ENCODE measurements at regions not wholly inside any gene's neighbourhood (a gene's known extent, or its start where the extent isn't known, plus 50 kb on each side); places are given as distances from the start of the nearest gene placed in this dataset.
A peak's percentile ranks its signal among the peaks of the same experiment; 100 is the strongest.

- TF ChIP-seq, protein P1, sequence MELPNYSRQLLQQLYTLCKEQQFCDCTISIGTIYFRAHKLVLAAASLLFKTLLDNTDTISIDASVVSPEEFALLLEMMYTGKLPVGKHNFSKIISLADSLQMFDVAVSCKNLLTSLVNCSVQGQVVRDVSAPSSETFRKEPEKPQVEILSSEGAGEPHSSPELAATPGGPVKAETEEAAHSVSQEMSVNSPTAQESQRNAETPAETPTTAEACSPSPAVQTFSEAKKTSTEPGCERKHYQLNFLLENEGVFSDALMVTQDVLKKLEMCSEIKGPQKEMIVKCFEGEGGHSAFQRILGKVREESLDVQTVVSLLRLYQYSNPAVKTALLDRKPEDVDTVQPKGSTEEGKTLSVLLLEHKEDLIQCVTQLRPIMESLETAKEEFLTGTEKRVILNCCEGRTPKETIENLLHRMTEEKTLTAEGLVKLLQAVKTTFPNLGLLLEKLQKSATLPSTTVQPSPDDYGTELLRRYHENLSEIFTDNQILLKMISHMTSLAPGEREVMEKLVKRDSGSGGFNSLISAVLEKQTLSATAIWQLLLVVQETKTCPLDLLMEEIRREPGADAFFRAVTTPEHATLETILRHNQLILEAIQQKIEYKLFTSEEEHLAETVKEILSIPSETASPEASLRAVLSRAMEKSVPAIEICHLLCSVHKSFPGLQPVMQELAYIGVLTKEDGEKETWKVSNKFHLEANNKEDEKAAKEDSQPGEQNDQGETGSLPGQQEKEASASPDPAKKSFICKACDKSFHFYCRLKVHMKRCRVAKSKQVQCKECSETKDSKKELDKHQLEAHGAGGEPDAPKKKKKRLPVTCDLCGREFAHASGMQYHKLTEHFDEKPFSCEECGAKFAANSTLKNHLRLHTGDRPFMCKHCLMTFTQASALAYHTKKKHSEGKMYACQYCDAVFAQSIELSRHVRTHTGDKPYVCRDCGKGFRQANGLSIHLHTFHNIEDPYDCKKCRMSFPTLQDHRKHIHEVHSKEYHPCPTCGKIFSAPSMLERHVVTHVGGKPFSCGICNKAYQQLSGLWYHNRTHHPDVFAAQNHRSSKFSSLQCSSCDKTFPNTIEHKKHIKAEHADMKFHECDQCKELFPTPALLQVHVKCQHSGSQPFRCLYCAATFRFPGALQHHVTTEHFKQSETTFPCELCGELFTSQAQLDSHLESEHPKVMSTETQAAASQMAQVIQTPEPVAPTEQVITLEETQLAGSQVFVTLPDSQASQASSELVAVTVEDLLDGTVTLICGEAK (IDR thresholded peaks at IDR 0.05) = no peak
- TF ChIP-seq, protein P1 (CRISPR knock-in tag; IDR thresholded peaks at IDR 0.05) = no peak
- TF ChIP-seq KLF15 (CRISPR knock-in tag; IDR thresholded peaks at IDR 0.05; ENCODE audit: borderline replicate concordance) (no peak), SCMH1 (CRISPR knock-in tag; IDR thresholded peaks at IDR 0.05; ENCODE audit: borderline replicate concordance) (no peak), SIN3A (IDR thresholded peaks at IDR 0.05; ENCODE audit: borderline replicate concordance, low read depth, low read length) (peak; percentile 88; the same call in 1 of the 2 replicates), ZNF205 (CRISPR knock-in tag; IDR thresholded peaks at IDR 0.05) (0 out of 2 replicates have a peak, but pooled peaks have one; percentile 39), ADNP (CRISPR knock-in tag; IDR thresholded peaks at IDR 0.05) (no peak), JDP2 (CRISPR knock-in tag; IDR thresholded peaks at IDR 0.05; ENCODE audit: borderline replicate concordance) (no peak), ZNF225 (CRISPR knock-in tag; IDR thresholded peaks at IDR 0.05) (no peak), ARHGAP35 (CRISPR knock-in tag; IDR thresholded peaks at IDR 0.05; ENCODE audit: borderline replicate concordance) (no peak), ZMAT3 (CRISPR knock-in tag; conservative IDR thresholded peaks at IDR 0.05) (peak; percentile 76; the same call in 1 of the 2 replicates), ZNF556 (CRISPR knock-in tag; IDR thresholded peaks at IDR 0.05; ENCODE audit: borderline replicate concordance) (0 out of 2 replicates have a peak, but pooled peaks have one; percentile 64), ZNF598 (CRISPR knock-in tag; IDR thresholded peaks at IDR 0.05; ENCODE audit: borderline replicate concordance) (no peak), ZNF232 (CRISPR knock-in tag; IDR thresholded peaks at IDR 0.05; ENCODE audit: borderline replicate concordance) (no peak), HNF4A (CRISPR knock-in tag; IDR thresholded peaks at IDR 0.05) (no peak), ZNF230 (CRISPR knock-in tag; IDR thresholded peaks at IDR 0.05) (no peak)
- TF ChIP-seq, protein P2, sequence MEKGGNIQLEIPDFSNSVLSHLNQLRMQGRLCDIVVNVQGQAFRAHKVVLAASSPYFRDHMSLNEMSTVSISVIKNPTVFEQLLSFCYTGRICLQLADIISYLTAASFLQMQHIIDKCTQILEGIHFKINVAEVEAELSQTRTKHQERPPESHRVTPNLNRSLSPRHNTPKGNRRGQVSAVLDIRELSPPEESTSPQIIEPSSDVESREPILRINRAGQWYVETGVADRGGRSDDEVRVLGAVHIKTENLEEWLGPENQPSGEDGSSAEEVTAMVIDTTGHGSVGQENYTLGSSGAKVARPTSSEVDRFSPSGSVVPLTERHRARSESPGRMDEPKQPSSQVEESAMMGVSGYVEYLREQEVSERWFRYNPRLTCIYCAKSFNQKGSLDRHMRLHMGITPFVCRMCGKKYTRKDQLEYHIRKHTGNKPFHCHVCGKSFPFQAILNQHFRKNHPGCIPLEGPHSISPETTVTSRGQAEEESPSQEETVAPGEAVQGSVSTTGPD (CRISPR knock-in tag; IDR thresholded peaks at IDR 0.05) = no peak
- TF ChIP-seq, protein P3, sequence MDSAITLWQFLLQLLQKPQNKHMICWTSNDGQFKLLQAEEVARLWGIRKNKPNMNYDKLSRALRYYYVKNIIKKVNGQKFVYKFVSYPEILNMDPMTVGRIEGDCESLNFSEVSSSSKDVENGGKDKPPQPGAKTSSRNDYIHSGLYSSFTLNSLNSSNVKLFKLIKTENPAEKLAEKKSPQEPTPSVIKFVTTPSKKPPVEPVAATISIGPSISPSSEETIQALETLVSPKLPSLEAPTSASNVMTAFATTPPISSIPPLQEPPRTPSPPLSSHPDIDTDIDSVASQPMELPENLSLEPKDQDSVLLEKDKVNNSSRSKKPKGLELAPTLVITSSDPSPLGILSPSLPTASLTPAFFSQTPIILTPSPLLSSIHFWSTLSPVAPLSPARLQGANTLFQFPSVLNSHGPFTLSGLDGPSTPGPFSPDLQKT (CRISPR knock-in tag; IDR thresholded peaks at IDR 0.05; ENCODE audit: borderline replicate concordance) = no peak
These were observed 289.4 kb downstream of the SEC14L1 start (continued) for GRCh38 chr17:77429969-77430752.

Measured in HepG2 (cell line).